K562 (cell line): ENCODE measurements at regions not wholly inside any gene's neighbourhood (a gene's known extent, or its start where the extent isn't known, plus 50 kb on each side); places are given as distances from the start of the nearest gene placed in this dataset.
A peak's percentile ranks its signal among the peaks of the same experiment; 100 is the strongest.

ENCODE experiments used
- CREBBP ChIP-seq: IDR thresholded peaks from one replicate; pipeline ENCODE4 v1.6.1; 2012; ENCODE audit warnings: low read depth, mild to moderate bottlenecking, control low read depth, inconsistent platforms, low read length
- ETV6 ChIP-seq, 3 experiments: fragments of 150-350 bp in 1 of 3; sonication (generic) in 1 of 3; formaldehyde crosslinking in 1 of 3; IDR thresholded peaks; 2 replicates each; pipeline versions ENCODE4 v1.6.1 to v1.8.0; 2014 to 2022; ENCODE audit warnings: borderline replicate concordance in 2 of 3, low read depth in 2 of 3, antibody characterized with exemption in 1 of 3, low read length in 1 of 3, mild to moderate bottlenecking in 1 of 3, missing genetic modification reagents in 1 of 3
- FOXK2 ChIP-seq, 2 experiments: fragments of 450-650 bp; IDR thresholded peaks in 1 of 2; conservative IDR thresholded peaks in 1 of 2; 2 replicates each; pipeline ENCODE4 v1.6.1; 2016; ENCODE audit warnings: low read depth in 2 of 2, mild to moderate bottlenecking in 1 of 2
- KAT8 ChIP-seq: fragments of 450-650 bp; IDR thresholded peaks from 2 replicates; pipeline ENCODE4 v1.6.1; 2016; ENCODE audit warnings: low read depth, mild to moderate bottlenecking
- MEIS2 ChIP-seq: fragments of 450-650 bp; IDR thresholded peaks from 2 replicates; pipeline ENCODE4 v1.6.1; 2014; ENCODE audit warnings: mild to moderate bottlenecking; ENCODE audit not compliant: partially characterized antibody
- MTA1 ChIP-seq: fragments of 450-650 bp; IDR thresholded peaks from 2 replicates; pipeline ENCODE4 v1.6.1; 2017; ENCODE audit warnings: borderline replicate concordance
- NBN ChIP-seq: fragments of 450-650 bp; IDR thresholded peaks from 2 replicates; pipeline ENCODE4 v1.6.1; 2016; ENCODE audit warnings: low read depth, mild to moderate bottlenecking
- NFXL1 ChIP-seq: fragments of 450-650 bp; formaldehyde crosslinking; IDR thresholded peaks from 2 replicates; pipeline ENCODE4 v1.4.0; 2021; ENCODE audit warnings: mild to moderate bottlenecking
- RBM39 ChIP-seq: fragments of 200-400 bp; formaldehyde crosslinking; optimal IDR thresholded peaks from 2 replicates; pipeline ENCODE3; 2018; ENCODE audit warnings: low read depth, low read length
- RFX1 ChIP-seq: fragments of 450-650 bp; IDR thresholded peaks from 2 replicates; pipeline ENCODE4 v1.6.1; 2016; ENCODE audit warnings: mild to moderate bottlenecking, moderate library complexity
- SMARCA4 ChIP-seq: fragments of 450-650 bp; IDR thresholded peaks from 2 replicates; pipeline ENCODE4 v1.6.1; 2016
- ZKSCAN8 ChIP-seq: fragments of 200-800 bp; sonication (Bioruptor generic); IDR thresholded peaks from 2 replicates; pipeline ENCODE4 v1.6.1; 2016; ENCODE audit warnings: missing genetic modification characterization, missing compliant biosample characterization
- ZNF146 ChIP-seq: IDR thresholded peaks from one replicate; pipeline ENCODE4 v1.6.1; 2018; ENCODE audit warnings: missing compliant biosample characterization; ENCODE audit not compliant: unreplicated experiment
- ZNF384 ChIP-seq: IDR thresholded peaks from 2 replicates; pipeline ENCODE4 v1.6.1; 2012; ENCODE audit warnings: low read depth, low read length, improper control_type of control experiment
- ZNF766 ChIP-seq: fragments of 200-800 bp; sonication (Bioruptor generic); conservative IDR thresholded peaks from 2 replicates; pipeline ENCODE4 v1.6.1; 2016; ENCODE audit warnings: missing genetic modification characterization, missing compliant biosample characterization
- TF ChIP-seq, protein P1 (sequence below): sonication (generic); formaldehyde crosslinking; IDR thresholded peaks from 2 replicates; pipeline ENCODE4 v1.8.0; 2022; ENCODE audit warnings: mild to moderate bottlenecking, low read depth, missing genetic modification reagents
- TF ChIP-seq, protein P2 (sequence below): fragments of 200-400 bp; formaldehyde crosslinking; IDR thresholded peaks from 2 replicates; pipeline ENCODE4 v1.6.1; 2017; ENCODE audit warnings: mild to moderate bottlenecking, low read depth, low read length, moderate library complexity
- TF ChIP-seq, protein P3 (sequence below): fragments of 200-800 bp; sonication (Bioruptor generic); IDR thresholded peaks from 2 replicates; pipeline ENCODE4 v1.6.1; 2017; ENCODE audit warnings: missing genetic modification characterization, missing compliant biosample characterization
- TF ChIP-seq, protein P4 (sequence below): fragments of 150-350 bp; conservative IDR thresholded peaks from 2 replicates; pipeline ENCODE4 v1.6.1; 2014; ENCODE audit warnings: low read length
- TF ChIP-seq, protein P5 (sequence below): sonication (generic); formaldehyde crosslinking; IDR thresholded peaks from 2 replicates; pipeline ENCODE4 v1.8.0; 2023; ENCODE audit warnings: mild to moderate bottlenecking, missing genetic modification reagents

DNA sequence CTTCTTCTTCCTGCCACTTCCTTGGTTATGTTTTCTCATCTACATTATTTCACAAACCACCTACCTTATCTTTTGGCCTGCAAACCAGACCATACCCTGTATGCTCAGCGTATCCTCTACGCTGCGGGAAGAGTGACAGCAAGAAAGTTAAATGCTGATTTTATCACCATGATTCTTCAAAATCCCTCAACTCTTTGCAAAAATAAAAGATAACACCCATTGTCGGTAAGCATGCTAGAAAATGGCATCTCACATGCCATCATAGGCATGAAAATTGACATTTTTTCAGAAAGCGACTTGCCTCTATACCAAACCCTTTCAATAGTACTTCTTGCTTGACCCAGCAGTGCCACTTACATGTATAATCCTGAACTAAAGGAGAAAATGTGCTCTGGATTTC is 102.0 kb downstream of the HPGD start (continued):
- TF ChIP-seq ZNF146 (no peak), ZKSCAN8 (CRISPR knock-in tag) (peak; percentile 48; the same call in 1 of the 2 replicates), ETV6 (IDR thresholded peaks at IDR 0.05; ENCODE audit: borderline replicate concordance in 1 of 2, low read depth in 2 of 2, low read length in 1 of 2) (peak in 1 of 2 experiments; percentile 75; a peak in 1 of 4 replicates), ETV6 (CRISPR knock-in tag; IDR thresholded peaks at IDR 0.05; ENCODE audit: borderline replicate concordance) (no peak), SMARCA4 (peak; percentile 90), RFX1 (no peak), CREBBP (no peak), ZNF766 (CRISPR knock-in tag) (peak; percentile 79), ZNF384 (no peak), KAT8 (no peak), FOXK2 (conservative IDR thresholded peaks at IDR 0.05 in 1 of 2, IDR thresholded peaks at IDR 0.05 in 1 of 2; ENCODE audit: low read depth in 2 of 2) (peak in 1 of 2 experiments; percentile 40; a peak in 2 of 4 replicates), NBN (peak; percentile 81), RBM39 (no peak), MEIS2 (peak; percentile 94), NFXL1 (CRISPR knock-in tag) (no peak), MTA1 (peak; percentile 84)
- TF ChIP-seq, protein P1, sequence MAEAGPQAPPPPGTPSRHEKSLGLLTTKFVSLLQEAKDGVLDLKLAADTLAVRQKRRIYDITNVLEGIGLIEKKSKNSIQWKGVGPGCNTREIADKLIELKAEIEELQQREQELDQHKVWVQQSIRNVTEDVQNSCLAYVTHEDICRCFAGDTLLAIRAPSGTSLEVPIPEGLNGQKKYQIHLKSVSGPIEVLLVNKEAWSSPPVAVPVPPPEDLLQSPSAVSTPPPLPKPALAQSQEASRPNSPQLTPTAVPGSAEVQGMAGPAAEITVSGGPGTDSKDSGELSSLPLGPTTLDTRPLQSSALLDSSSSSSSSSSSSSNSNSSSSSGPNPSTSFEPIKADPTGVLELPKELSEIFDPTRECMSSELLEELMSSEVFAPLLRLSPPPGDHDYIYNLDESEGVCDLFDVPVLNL (CRISPR knock-in tag) = no peak
- TF ChIP-seq, protein P2, sequence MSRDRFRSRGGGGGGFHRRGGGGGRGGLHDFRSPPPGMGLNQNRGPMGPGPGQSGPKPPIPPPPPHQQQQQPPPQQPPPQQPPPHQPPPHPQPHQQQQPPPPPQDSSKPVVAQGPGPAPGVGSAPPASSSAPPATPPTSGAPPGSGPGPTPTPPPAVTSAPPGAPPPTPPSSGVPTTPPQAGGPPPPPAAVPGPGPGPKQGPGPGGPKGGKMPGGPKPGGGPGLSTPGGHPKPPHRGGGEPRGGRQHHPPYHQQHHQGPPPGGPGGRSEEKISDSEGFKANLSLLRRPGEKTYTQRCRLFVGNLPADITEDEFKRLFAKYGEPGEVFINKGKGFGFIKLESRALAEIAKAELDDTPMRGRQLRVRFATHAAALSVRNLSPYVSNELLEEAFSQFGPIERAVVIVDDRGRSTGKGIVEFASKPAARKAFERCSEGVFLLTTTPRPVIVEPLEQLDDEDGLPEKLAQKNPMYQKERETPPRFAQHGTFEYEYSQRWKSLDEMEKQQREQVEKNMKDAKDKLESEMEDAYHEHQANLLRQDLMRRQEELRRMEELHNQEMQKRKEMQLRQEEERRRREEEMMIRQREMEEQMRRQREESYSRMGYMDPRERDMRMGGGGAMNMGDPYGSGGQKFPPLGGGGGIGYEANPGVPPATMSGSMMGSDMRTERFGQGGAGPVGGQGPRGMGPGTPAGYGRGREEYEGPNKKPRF = no peak
- TF ChIP-seq, protein P3, sequence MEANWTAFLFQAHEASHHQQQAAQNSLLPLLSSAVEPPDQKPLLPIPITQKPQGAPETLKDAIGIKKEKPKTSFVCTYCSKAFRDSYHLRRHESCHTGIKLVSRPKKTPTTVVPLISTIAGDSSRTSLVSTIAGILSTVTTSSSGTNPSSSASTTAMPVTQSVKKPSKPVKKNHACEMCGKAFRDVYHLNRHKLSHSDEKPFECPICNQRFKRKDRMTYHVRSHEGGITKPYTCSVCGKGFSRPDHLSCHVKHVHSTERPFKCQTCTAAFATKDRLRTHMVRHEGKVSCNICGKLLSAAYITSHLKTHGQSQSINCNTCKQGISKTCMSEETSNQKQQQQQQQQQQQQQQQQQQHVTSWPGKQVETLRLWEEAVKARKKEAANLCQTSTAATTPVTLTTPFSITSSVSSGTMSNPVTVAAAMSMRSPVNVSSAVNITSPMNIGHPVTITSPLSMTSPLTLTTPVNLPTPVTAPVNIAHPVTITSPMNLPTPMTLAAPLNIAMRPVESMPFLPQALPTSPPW = no peak
- TF ChIP-seq, protein P4, sequence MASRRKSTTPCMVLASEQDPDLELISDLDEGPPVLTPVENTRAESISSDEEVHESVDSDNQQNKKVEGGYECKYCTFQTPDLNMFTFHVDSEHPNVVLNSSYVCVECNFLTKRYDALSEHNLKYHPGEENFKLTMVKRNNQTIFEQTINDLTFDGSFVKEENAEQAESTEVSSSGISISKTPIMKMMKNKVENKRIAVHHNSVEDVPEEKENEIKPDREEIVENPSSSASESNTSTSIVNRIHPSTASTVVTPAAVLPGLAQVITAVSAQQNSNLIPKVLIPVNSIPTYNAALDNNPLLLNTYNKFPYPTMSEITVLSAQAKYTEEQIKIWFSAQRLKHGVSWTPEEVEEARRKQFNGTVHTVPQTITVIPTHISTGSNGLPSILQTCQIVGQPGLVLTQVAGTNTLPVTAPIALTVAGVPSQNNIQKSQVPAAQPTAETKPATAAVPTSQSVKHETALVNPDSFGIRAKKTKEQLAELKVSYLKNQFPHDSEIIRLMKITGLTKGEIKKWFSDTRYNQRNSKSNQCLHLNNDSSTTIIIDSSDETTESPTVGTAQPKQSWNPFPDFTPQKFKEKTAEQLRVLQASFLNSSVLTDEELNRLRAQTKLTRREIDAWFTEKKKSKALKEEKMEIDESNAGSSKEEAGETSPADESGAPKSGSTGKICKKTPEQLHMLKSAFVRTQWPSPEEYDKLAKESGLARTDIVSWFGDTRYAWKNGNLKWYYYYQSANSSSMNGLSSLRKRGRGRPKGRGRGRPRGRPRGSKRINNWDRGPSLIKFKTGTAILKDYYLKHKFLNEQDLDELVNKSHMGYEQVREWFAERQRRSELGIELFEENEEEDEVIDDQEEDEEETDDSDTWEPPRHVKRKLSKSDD = no peak
- TF ChIP-seq, protein P5, sequence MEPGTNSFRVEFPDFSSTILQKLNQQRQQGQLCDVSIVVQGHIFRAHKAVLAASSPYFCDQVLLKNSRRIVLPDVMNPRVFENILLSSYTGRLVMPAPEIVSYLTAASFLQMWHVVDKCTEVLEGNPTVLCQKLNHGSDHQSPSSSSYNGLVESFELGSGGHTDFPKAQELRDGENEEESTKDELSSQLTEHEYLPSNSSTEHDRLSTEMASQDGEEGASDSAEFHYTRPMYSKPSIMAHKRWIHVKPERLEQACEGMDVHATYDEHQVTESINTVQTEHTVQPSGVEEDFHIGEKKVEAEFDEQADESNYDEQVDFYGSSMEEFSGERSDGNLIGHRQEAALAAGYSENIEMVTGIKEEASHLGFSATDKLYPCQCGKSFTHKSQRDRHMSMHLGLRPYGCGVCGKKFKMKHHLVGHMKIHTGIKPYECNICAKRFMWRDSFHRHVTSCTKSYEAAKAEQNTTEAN (CRISPR knock-in tag) = no peak
